Hepatic stellate cell (primary cell): ENCODE measurements at regions not wholly inside any gene's neighbourhood (a gene's known extent, or its start where the extent isn't known, plus 50 kb on each side); places are given as distances from the start of the nearest gene placed in this dataset.

ENCODE experiments used
- DNase-seq: peaks from one replicate; pipeline ENCODE4 v3.0.0; 2011; ENCODE audit warnings: low spot score

GRCh38 chr1:67560580-67561255, 124.3 kb upstream of the GADD45A start:
- DNase-seq = no peak

- DNase-seq = peak; percentile 65
These were observed 123.3 kb upstream of the GADD45A start for GRCh38 chr1:67561704-67562113.

GRCh38 chr1:67563684-67564083, 121.3 kb upstream of the GADD45A start:
- no peak for DNase-seq

GRCh38 chr1:67564193-67564592, 120.8 kb upstream of the GADD45A start:
- DNase-seq = peak; percentile 59

- no peak for DNase-seq
These were observed 118.1 kb upstream of the GADD45A start for GRCh38 chr1:67566803-67567377.

GRCh38 chr1:67570486-67571143, 114.4 kb upstream of the GADD45A start:
- peak; percentile 85 for DNase-seq

- DNase-seq = no peak
These were observed 113.6 kb upstream of the GADD45A start for GRCh38 chr1:67571406-67571805.

GRCh38 chr1:67571901-67572593, 113.0 kb upstream of the GADD45A start:
- DNase-seq = no peak

- DNase-seq = no peak
These were observed 112.3 kb upstream of the GADD45A start for GRCh38 chr1:67572594-67573221.

GRCh38 chr1:67573311-67573872, 111.6 kb upstream of the GADD45A start:
- DNase-seq = no peak

GRCh38 chr1:67574221-67574620, 110.8 kb upstream of the GADD45A start:
- no peak for DNase-seq

GRCh38 chr1:67575861-67576260, 109.1 kb upstream of the GADD45A start:
- peak; percentile 71 for DNase-seq

- DNase-seq = no peak
These were observed 108.5 kb upstream of the GADD45A start for GRCh38 chr1:67576474-67576873.

GRCh38 chr1:67577646-67578045, 107.4 kb upstream of the GADD45A start:
- DNase-seq = no peak

GRCh38 chr1:67578397-67579020, 106.5 kb upstream of the GADD45A start:
- no peak for DNase-seq

GRCh38 chr1:67579623-67580394, 105.2 kb upstream of the GADD45A start:
- DNase-seq = no peak

- no peak for DNase-seq
These were observed 104.2 kb upstream of the GADD45A start for GRCh38 chr1:67580691-67581403.

- no peak for DNase-seq
These were observed 102.2 kb upstream of the GADD45A start for GRCh38 chr1:67582625-67583461.

- peak; percentile 52 for DNase-seq
These were observed 101.5 kb upstream of the GADD45A start for GRCh38 chr1:67583462-67583950.
